ENCODE measurements at regions not wholly inside any gene's neighbourhood (a gene's known extent, or its start where the extent isn't known, plus 50 kb on each side); places are given as distances from the start of the nearest gene placed in this dataset.

- Histone ChIP-seq H3T11ph (ENCODE audit: low read length) (no peak overlapping the region), H3K56ac (ENCODE audit: insufficient read length, low read depth, low read length) (no peak overlapping the region), H2BK20ac (ENCODE audit: low read depth, low read length, poor library complexity, severe bottlenecking) (no peak overlapping the region), H3K23ac (ENCODE audit: insufficient read length, low read depth, low read length) (no peak overlapping the region), H4K91ac (ENCODE audit: insufficient read length, low read depth, low read length) (no peak overlapping the region), H4K20me1 (ENCODE audit: control insufficient read depth, insufficient read depth, insufficient read length) (no peaks in the 10 kb centered on the region), H2BK15ac (ENCODE audit: low read depth, low read length) (no peak overlapping the region), H3K27ac (ENCODE audit: insufficient read length, low read depth, low read length) (no peak overlapping the region), H3K9ac (ENCODE audit: extremely low read depth, insufficient read length, low read length) (no peak overlapping the region), H4K5ac (ENCODE audit: insufficient read length, low read depth, low read length) (no peak overlapping the region), H3K79me2 (ENCODE audit: insufficient read depth, low read length) (no peaks in the 10 kb centered on the region), H2BK5ac (ENCODE audit: insufficient read length, low read length) (no peak overlapping the region), H2AK5ac (ENCODE audit: insufficient read length, low read length) (no peak overlapping the region), H2BK120ac (ENCODE audit: low read depth, low read length, poor library complexity, severe bottlenecking) (no peak overlapping the region), H3K4me1 (ENCODE audit: insufficient read depth, low read length) (no peaks in the 10 kb centered on the region), H3K18ac (ENCODE audit: insufficient read length, low read depth, low read length) (no peak overlapping the region), H3K23me2 (ENCODE audit: insufficient read length, low read depth, low read length, poor library complexity, severe bottlenecking) (no peaks in the 10 kb centered on the region), H3K4ac (ENCODE audit: low read depth, low read length) (no peak overlapping the region), H2BK12ac (ENCODE audit: insufficient read length, low read depth, low read length) (no peak overlapping the region), H3K27me3 (ENCODE audit: insufficient read depth, low read length) (no peaks in the 10 kb centered on the region), H3K14ac (ENCODE audit: insufficient read depth, low read length) (no peak overlapping the region), H3K79me1 (ENCODE audit: insufficient read depth, low read depth, low read length, poor library complexity, severe bottlenecking) (no peaks in the 10 kb centered on the region), H3K4me2 (ENCODE audit: insufficient read depth, insufficient read length, low read length) (no peak overlapping the region), H3K9me3 (ENCODE audit: control insufficient read depth, low read depth, low read length) (no peaks in the 10 kb centered on the region), H4K8ac (replicated peaks; ENCODE audit: insufficient read length, low read depth, low read length) (no peak overlapping the region), H2AFZ (ENCODE audit: low read length) (no peak overlapping the region)
- DNase-seq: no peak
- no peak overlapping the region for H3K4me3 Mint-ChIP-seq
- no peaks in the 10 kb centered on the region for H3K36me3 Mint-ChIP-seq (ENCODE audit: insufficient read depth in 1 of 3, low read depth in 3 of 3)
- no peak overlapping the region for H3K27ac Mint-ChIP-seq
- H3K27me3 Mint-ChIP-seq (ENCODE audit: low read depth): no peaks in the 10 kb centered on the region
- peaks cover 4% of the 10 kb centered on the region in 2 experiments; a peak in 2 of 5 replicates for H3K9me3 Mint-ChIP-seq
- no peaks in the 10 kb centered on the region for H3K4me1 Mint-ChIP-seq
- WGBS (ENCODE audit: extremely low coverage, insufficient read length, low lambda C conversion rate): no CpG with 5 or more reads among the region's 1 CpG
- no peak for TF ChIP-seq CTCF (conservative IDR thresholded peaks at IDR 0.05)
Measured at GRCh38 chr12:73372856-73373255, 1100.7 kb downstream of the TRHDE start.

Data from H9 (cell line).